ENCODE measurements at regions not wholly inside any gene's neighbourhood (a gene's known extent, or its start where the extent isn't known, plus 50 kb on each side); places are given as distances from the start of the nearest gene placed in this dataset.

DNA sequence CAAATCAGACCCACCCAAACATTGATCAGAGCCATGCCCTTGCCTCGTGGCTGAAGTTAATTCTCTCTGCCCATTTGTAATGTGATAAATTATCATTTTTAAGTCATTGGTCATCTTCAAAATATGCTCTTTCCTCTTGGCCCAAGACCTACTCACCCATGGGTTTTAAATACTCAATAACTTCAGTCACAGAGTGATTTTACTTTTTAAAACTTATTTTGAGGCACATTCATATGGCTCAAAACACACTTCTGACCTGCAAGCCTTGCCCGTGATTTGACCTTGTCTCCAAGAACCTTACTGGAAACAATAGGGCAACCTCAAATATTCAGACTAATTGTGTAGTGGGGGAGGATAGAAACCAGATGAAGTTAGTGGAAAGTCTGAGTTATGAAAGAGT is 176.2 kb upstream of the LNX1 start:
- DNase-seq = no peak

DNA sequence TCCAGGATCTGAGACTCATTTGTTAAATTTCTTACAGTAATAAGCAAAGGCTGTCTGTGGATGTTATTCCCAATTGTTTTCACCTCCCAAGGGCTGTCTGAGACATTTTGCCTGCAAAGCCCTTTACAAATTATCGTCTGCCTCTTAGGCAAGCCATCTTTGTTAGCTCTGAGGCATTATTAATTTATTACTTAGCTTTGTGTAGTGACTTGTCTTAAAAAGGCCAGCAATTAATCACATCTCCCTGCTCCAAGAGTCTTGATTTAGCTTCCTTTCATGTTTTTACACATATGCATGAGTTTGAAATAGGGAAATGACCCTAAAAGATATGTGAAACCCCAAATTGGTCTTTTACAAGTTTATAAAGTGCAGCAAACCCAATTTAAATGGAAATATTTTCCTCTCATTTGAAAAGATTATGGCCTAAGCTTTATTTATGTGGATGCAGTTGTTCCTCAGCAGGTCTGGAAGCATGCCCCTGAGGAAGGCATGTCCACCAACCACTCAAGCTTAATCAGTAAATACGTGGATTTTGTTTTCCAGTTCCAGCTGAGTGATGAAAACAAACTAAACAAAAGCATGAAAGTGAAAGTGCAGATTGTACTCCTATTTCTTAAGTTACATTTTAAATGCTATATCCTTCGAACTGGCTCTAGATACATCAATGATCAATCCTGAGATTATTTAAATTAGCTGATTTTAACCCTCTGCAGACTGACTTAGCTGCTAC is 173.6 kb upstream of the LNX1 start:
- no peak for DNase-seq

DNA sequence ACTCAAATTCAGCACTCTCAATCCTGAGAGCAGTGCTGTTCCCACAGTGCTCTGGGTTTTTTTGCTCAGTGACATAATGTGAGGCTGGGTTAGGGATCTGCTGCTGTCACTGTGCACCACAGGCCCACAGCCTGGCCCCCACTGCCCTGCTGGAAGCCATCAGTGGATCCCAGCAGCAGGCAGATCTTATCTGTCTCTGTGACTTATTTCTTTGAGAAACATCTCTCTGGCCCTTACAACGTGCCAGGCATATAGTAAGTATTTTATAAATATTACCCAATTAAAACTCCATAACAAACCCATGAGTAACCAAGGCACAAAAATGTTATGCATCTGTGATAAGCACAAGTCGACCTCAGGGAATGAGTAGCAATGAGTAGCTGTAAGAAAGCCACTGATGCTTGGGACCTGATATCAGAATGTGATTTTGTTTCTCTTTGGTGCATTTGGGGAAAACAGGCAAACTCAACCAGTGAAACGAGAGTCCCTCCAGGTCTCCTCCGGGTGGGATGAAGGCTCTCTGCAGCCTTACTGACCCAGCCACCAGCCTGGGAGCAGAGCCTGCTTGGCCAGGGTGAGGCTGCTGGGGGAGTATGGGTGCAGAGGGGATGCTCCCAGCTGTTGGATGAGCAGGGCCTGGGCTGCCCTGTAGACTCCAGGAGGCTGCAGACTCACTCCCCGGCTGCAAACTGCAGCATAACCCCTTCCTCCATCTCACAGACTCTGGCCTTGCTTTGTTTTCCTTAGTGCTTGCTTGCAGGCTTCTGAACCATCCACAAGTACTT is 172.7 kb upstream of the LNX1 start:
- no peak for DNase-seq

DNA sequence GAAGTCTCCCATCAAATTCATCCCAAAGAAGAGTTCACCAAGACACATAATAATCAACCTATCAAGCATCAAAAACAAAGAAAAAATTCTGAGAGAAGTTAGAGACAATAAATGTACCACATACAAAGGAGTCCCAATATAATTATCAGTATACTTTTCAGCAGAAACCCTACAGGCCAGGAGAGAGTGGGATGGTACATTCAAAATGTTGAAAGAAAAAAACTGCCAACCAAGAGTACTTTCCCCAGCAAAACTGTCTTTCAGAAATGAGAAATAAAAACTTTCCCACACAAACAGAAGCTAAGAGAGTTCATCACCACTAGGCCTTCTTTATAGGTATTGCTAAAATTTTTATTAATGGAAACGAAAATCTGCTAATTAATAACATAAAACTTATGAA is 164.4 kb upstream of the LNX1 start:
- DNase-seq = no peak

DNA sequence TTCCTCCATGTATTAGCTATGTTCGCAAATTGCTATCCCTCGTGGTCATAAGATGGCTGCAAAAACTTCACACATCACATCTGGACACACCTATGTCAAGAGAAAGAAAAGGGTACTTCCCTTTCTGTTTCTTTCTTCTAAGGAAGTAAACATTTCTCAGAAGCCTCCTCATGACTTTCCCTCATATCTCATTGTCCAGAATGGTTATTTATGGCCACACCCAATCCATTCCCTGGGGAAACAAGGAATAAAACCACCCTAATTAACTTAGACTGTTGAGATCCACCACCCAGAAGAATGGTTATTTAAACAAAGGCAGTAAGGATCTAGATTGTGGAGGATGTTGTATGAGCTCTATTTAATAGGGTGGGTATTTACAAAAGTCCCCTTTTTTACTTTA is 160.8 kb upstream of the LNX1 start:
- peak; percentile 44 for DNase-seq

DNA sequence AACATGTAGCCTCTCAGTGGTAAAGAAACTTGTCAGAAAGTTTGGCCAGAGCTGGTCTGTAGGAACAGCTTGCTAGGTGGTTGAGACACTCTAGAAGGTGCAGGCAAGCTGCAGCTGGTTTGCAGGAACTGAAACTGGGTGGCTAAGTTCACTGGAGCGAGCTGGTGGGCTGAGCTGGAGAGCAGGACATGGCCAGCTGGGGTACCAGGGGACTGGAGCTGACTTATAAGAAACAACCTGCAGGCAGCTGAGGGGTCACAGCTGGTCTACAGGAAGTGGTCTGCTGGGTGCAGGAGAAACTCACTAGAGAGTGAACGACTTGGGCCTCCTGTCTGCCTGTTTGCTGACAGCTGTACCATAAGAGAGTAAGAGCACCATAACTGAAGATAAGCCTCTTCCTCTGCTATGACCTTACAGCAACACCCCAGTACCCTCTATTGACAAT is 157.1 kb upstream of the LNX1 start:
- no peak for DNase-seq

DNA sequence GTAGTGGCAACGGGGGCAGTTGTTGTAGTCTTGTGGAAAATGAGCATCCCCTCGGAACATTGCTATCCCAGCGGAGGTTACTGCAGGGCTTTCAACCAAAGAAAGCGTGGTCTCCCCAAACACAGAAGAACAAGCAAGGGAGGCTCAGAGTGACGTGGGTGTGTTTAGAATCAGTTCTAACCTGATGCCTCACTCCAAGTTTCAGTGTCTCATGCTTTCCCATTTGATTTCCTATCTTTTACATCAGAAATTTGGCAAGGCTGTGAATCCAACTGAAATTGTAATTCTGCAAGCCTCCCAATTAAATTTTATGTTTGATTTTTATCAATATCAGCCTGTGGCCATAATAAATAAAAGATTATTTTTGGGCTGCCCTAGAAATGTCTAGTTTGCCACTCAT is 156.1 kb upstream of the LNX1 start:
- no peak for DNase-seq

DNA sequence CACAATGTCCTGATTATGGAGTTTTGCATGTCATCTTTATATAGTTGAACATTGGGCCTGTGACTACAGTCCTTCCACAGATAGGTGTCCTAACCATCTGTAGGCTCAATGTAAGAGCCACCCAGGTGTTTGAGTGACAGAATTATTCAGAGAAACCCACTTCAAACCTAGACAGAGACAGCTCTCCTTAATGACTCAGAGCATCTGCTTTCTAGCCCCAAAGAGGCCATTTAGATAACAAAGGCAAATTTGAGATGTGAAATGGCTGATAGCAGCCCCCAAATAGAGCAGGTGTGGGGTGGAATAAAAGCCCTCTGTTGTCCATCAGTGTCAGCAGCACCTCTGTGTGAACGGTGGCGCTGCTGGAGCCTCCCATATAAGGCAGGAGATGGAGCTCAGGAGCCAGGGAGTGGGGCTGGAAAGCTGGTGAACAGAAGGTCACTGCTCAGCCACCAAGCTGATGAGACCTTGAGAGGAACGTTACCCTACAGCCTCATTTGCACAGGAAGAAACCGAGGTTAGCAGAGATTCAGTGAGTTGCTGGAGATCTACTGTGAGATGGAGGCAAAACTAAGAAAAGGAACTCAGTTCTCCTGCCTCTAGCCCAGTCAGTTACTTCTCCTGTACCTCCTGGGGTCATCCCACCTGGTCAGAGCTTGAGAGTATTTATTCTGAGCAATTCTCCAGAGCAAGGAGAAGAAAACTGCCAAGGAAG is 153.3 kb upstream of the LNX1 start:
- DNase-seq = peak; percentile 3

DNA sequence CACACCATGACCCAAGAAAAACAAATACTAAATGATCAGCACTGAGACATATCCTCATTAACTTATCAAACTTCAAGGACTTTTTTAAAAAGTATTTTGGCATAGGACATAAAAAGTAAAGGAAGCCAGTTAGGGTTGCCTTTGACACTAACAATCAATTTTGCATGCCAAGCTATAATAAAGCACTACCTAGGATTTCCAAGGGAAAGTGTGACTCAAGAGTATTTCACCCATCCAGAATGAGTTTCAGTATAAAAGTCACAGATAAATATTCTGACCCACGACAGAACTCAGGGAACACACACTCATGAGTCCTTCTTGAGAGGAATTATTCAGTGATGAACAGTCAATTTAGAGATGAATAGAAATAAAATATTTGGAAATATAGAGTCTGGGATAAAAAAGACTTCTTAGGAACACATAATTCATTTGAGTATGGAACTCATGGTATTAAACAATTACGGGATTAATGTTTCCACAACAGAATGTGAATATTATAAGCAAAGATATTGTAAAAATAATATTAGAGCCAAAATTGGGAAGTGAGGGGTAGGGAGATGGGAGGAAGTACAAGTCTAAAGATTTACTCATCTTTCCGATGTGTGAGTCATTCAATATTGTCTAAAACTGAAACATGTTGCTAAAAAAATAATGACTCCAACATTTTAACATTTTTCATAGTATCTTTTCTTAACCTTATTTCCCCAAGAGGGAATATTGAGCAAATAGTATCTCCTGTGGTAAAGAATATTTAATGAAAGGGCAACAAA is 143.5 kb upstream of the LNX1 start:
- DNase-seq = no peak

DNA sequence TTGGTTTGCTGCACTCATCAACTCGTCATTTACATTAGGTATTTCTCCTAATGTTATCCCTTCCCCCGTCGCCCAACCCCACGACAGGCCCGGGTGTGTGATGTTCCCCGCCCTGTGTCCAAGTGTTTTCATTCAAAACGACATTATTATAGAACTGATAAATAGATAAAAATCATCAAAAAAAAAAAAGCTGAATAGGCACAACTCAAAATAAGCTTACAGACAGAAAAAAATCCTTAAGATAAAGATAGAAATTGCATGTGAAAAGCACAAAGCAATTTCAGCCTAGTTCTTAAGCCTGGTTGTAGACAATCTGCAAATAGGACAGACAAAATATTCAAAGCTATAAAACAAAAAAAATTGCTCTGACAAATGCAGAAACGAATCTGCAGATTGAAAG is 142.9 kb upstream of the LNX1 start:
- no peak for DNase-seq

DNA sequence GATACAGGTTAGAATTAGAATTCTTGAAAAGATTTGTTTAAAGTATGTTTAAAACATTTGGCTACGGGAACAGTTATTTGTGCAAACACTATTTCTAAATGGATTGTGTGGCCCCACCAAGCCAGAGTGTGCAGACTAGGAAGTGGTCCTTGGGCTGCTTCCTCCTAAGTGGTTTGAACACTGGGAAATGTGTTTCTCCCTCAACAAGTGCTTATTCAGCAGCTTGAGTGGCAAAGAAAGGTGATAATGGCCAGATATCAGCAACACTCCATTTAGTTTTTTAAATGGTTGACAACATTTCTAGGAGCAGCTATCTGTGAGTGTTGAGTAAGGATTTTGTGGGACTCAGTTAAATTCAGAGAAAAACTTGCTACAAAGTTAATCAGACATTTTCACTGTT is 141.4 kb upstream of the LNX1 start:
- no peak for DNase-seq

DNA sequence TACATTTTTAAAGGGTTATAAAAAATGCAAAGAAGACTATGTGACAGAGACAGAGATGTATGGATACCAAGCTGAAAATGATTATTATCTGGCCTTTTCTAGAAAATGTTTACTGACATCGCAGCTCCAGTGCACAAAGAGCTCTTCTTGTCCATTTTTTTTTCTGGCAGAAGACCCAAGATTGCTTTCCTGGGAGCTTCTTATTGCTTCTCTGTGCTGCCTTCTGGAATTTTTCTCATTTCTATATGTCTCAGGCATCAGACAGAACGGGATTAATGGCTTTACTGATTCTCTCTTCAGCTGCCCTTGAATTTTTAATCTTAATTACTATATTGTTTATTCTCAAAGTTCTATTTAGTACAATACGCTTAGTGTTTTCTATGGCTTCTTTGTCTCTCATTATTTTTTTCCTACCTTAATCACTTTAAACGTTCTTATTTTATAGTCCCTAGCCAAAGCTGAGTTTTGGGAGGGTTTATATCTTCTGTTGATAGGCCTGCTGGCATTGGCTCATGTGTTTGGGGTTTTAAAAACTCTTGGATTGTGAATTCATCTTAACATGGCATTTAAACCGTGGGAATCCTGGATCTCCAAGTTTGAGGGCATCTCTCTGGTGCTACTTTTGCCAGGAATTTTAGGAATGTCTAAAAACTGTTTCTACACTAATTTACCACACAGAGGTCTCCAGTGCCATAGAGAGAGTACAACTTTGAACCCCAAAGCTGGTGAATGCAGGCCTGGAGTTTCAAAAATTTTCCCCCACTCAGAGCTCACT is 138.9 kb upstream of the LNX1 start:
- DNase-seq = no peak

DNA sequence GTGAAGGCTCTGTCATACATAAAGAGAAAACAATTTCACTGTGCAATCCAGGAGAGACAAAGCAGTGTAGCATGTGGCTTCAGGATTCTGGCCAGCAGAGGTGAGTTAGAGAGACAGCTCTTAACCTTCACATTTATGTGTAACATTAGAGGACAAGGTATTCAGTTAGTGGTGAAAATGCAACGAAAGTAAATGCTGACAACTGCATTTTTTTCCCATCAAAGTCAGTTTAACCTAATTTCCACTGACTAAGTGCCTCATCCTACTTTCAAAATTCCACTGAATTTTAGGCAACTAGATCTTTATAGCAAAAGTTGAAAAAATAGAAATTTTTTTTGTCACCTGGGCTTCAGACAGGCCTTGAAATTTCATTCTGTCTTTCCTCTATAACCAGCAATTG is 130.8 kb upstream of the LNX1 start:
- DNase-seq = no peak

DNA sequence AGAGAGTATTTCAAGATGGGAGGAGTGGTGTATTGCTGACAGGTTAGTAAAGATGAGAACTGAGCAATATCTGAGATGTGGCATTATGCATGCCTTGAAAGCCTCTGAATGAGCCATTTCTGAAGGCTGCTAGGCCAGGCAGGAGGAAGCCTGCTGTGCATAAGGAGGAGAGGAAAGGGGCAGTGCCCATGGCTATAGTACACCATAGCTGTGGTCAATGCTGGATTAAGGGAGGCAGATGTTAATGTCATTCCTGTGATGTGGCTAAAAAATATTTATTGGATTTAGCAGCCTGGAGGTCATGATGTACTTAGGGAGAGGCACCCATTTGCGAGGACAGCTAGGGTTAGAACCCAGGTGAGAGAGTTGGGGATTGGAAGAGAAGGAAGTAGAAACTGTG is 130.0 kb upstream of the LNX1 start:
- DNase-seq = no peak

DNA sequence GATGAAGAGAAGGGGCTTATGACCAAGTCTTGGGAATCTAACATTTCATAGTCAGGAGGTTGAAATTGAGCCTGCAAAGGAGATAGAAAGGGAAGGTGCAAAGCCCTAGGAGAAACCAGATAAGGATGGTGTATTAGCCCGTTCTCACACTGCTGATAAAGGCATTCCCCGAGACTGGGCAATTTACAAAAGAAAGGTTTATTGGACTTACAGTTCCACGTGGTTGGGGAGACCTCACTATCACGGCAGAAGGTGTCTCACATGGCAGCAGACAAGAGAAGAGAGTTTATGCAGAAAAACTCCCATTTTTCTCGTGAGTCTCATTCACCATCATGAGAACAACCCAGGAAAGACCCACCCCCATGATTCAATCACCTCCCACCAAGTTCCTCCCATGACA is 129.5 kb upstream of the LNX1 start:
- no peak for DNase-seq

DNA sequence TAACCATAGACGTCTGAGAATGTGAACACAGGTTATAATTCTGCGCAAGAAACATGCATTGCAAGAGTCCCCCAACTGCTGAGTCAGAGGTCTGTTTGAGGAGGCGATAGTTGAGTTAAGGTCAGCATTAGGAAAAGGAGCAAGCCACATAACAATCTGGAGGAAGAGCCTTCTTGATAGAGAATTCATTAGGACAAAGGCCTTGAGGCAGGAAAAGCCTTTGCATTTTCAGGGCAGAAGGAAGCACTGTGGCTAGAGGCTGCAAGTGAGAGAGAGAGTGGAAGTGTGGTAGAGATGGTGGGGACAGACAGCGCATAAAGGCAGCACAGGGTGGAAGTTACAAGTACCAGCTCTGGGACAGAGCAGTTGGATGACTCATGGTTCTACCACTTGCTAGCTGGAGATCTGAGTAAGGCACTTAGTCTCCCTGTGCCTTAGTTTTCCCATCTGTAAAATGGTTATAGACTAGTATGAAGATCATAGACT is 125.8 kb upstream of the LNX1 start:
- DNase-seq = no peak

DNA sequence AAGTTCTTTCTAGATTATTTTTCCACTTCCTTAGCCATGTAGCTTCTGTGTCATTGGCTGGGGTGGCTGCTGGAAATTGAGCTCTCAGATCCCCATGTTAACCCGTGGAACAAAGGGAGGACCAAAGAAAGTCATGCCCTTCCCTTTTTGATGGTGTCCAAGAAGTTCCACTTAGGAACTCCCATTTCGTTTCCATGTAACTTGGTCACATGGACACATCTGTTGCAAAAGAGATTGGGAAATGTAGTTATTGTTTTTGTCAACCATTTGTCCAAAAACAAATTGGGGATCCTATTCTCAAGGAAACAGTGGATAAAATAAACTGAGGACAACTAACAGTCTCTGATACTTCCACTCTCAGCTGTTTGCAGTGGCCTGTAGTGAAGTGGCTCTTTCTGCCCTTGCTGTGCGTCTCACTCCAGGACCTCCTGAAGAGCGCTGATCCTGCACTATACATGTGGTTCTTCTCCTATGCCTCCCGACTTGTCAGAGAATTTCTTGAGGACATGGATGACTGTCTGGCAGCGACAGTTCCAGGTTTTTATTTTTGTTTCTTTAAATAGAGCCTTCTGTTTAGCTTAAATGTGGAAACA is 125.3 kb upstream of the LNX1 start:
- DNase-seq = no peak

DNA sequence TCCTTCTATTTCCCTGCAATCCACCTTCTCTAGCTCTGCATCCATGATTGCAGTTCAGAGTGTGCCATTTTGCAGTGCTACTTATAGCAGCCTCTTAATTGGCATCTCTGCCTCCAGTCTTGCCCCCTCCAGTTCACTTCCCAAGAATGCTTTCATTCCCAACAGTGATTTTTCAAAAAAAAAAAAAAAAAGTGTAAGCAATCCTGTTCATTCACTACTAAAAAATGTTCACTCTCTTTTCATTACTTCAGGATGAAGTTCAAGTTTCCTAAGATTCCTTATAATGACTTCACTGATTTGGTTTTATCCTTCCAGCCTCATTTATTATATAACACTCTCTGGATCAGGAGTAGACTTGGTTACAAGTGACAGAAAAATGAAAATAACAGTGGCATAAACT is 124.7 kb upstream of the LNX1 start:
- DNase-seq = no peak

DNA sequence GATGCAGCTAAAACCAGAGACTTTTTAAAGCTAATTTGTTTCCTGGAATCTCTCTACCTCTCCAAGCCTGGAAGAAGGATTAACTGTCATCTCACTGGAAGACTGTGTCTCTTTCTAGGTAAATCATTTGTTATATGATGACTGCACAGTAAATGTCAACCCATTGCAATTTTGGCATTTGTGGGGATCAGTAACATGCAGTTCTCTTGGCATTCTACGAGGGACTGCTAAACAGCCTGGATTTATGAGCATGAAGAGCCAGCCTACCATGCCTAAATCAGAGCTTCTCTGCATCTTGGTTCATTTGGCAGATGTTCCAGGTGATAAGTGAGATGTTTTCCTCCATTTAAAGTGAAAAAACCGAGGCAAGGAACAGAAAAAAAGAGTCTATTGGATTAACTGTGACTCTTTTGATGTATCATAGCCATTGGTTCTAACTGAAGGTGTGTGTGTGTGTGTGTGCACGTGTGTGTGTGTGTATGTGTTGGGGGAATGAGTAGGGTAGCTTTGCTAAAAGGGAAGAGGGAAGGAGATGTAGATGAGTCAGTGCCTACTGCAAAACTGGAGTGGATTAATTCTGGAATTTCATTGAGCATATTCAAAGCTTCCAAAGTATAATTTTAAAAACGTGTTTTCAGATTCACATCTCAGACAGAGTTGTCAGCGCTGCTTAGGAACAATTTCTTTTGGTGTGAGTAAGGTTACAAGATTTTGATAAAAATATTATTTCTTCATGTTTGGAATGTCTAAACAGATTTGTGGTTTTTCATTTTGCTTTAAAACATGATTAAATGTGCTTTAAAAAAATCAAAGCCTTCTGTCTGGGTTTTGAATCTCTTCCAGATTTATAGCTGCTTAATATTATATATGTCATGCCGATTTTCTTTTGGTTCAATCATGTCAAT is 123.2 kb upstream of the LNX1 start:
- DNase-seq = no peak

DNA sequence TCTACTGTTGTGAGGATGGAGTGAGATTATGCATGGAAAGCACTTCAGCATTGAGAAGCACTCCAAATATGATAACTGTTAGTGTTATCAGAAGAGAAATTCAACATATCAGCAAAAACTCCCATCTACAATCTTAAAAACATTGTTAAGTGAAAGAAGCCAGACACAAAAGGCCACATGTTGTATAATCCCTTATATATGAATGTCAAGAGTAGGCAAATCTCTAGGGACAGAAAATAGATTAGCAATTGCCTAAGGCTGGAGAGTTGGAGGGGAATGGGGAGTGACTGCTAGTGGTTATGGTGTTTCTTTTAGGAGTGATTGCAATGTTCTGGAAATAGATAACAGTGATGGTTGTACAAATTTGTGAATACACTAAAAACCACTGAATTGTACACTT is 122.5 kb upstream of the LNX1 start:
- DNase-seq = peak; percentile 3

DNA sequence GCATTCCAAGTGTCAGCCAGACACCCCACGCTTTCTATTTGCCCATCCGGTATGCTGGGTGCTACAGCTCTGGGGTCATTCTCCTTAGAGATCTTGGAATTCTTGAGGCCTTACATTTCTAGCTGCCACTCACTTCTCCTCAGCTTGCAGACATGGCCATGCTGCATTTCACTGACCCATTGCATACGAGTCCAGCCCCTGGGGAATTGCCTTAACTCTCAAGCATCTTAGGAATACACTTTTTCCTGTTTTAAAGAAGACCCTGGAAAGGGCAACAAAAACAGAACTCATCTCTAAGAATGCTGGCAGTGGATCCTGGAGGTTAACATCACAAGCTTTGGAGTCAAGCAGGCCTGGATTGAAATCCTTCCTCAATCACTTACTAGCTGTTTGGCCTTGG is 122.0 kb upstream of the LNX1 start:
- no peak for DNase-seq
